NCI-H524 (cell line): ENCODE measurements at regions not wholly inside any gene's neighbourhood (a gene's known extent, or its start where the extent isn't known, plus 50 kb on each side); places are given as distances from the start of the nearest gene placed in this dataset.

Experiments
- DNase-seq, 2 experiments: peaks; one replicate each; lab custom pipeline; 2025; lab: John Stamatoyannopoulos, UW

- DNase-seq = no peak
Measured at GRCh38 chr2:55102056-55102812, 52.0 kb upstream of the RTN4 start.

- DNase-seq = no peak
Measured at GRCh38 chr2:55101466-55101865, 51.2 kb upstream of the RTN4 start.

- no peak for DNase-seq
Measured at GRCh38 chr2:55099878-55100820, 49.9 kb upstream of the RTN4 start.
